Panc1 (cell line): ENCODE measurements at regions not wholly inside any gene's neighbourhood (a gene's known extent, or its start where the extent isn't known, plus 50 kb on each side); places are given as distances from the start of the nearest gene placed in this dataset.

Experiments
- ATAC-seq: fragments of 200-7000 bp; cut with Tn5 transposase; 2 replicates; pipeline ENCODE4 v1.9.1; 2020; ENCODE audit warnings: mild to moderate bottlenecking, moderate library complexity
- BruUV-seq: library from RNA; stranded (reverse); fragments of 400-500 nt; replicated peaks from 2 replicates; lab custom pipeline; 2021; lab: Mats Ljungman, UMichigan
- CTCF ChIA-PET: fragments of 300-600 bp; sonication (Branson Sonifier 250); formaldehyde crosslinking; loops from one replicate; lab custom pipeline; 2022; ENCODE audit warnings: antibody characterized with exemption; lab: Charles Lee
- POLR2A ChIA-PET: fragments of 300-600 bp; sonication (Branson Sonifier 250); formaldehyde crosslinking; loops from one replicate; lab custom pipeline; 2022; ENCODE audit warnings: antibody characterized with exemption; lab: Charles Lee
- DNase-seq: peaks from one replicate; pipeline ENCODE4 v3.0.0-alpha.2; 2010; ENCODE audit warnings: low read depth, low spot score
- H3K27ac ChIP-seq: 2 replicates; pipeline ENCODE4 v1.5.1; 2011; ENCODE audit warnings: mild to moderate bottlenecking, low read length, inconsistent platforms
- H3K27me3 ChIP-seq: fragments of 200-500 bp; sonication (Bioruptor generic); 2 replicates; pipeline ENCODE4 v1.6.0; 2014; ENCODE audit warnings: low read length, inconsistent platforms; ENCODE audit not compliant: control insufficient read depth, insufficient read depth
- H3K36me3 ChIP-seq: fragments of 200-500 bp; sonication (Bioruptor generic); 2 replicates; pipeline ENCODE4 v1.5.1; 2014; ENCODE audit warnings: inconsistent platforms, mild to moderate bottlenecking, low read length, moderate library complexity; ENCODE audit not compliant: control insufficient read depth, insufficient read depth
- H3K4me1 ChIP-seq: 2 replicates; pipeline ENCODE4 v1.5.1; 2011; ENCODE audit warnings: inconsistent platforms, mild to moderate bottlenecking, low read length, moderate library complexity; ENCODE audit not compliant: control insufficient read depth, insufficient read depth
- H3K4me3 ChIP-seq, 2 experiments: 2 replicates each; pipeline ENCODE4 v1.5.1; 2011 to 2012; ENCODE audit warnings: low read depth in 2 of 2, low read length in 2 of 2, mild to moderate bottlenecking in 2 of 2, inconsistent platforms in 1 of 2, moderate library complexity in 1 of 2
- H3K9me3 ChIP-seq: fragments of 200-500 bp; sonication (Bioruptor generic); 2 replicates; pipeline ENCODE4 v1.5.1; 2014; ENCODE audit warnings: low read depth, mild to moderate bottlenecking, inconsistent platforms, low read length, moderate library complexity; ENCODE audit not compliant: control insufficient read depth, insufficient read depth
- CTCF ChIP-seq: fragments of 450-650 bp; IDR thresholded peaks from 2 replicates; pipeline ENCODE4 v1.5.1; 2017; ENCODE audit warnings: mild to moderate bottlenecking
- POLR2AphosphoS5 ChIP-seq: IDR thresholded peaks from 2 replicates; pipeline ENCODE4 v1.6.1; 2012; ENCODE audit warnings: mild to moderate bottlenecking, low read depth, low read length, moderate library complexity
- REST ChIP-seq, 2 experiments: IDR thresholded peaks; 2 replicates each; pipeline ENCODE4 v1.6.1; 2011 to 2012; ENCODE audit warnings: low read depth in 2 of 2, control low read depth in 1 of 2, low read length in 1 of 2, mild to moderate bottlenecking in 1 of 2, moderate library complexity in 1 of 2; ENCODE audit not compliant: insufficient read depth in 1 of 2
- SIN3A ChIP-seq: IDR thresholded peaks from 2 replicates; pipeline ENCODE4 v1.6.1; 2012; ENCODE audit warnings: low read depth, mild to moderate bottlenecking, low read length, moderate library complexity, borderline replicate concordance; ENCODE audit not compliant: insufficient read depth
- TCF7L2 ChIP-seq: IDR thresholded peaks from 2 replicates; pipeline ENCODE4 v1.6.1; 2011; ENCODE audit warnings: mild to moderate bottlenecking, low read depth, low read length, inconsistent platforms
- in situ Hi-C: cut with HindIII; loops from 2 replicates; pipeline ENCODE4 v1.10.0; 2016; ENCODE audit warnings: low sequenced_read_pairs, low pct_unique_long_range_greater_than_20kb
- intact Hi-C: fragments of 100-400 bp; cut with micrococcal nuclease; formaldehyde crosslinking; loops from one replicate; pipeline ENCODE4 v1.10.0; 2022; ENCODE audit not compliant: unreplicated experiment

GRCh38 chr13:62115831-62116230 is 700.2 kb upstream of the PCDH20 start:
- TF ChIP-seq SIN3A (no peak), POLR2AphosphoS5 (no peak), REST (IDR thresholded peaks at IDR 0.05; ENCODE audit: insufficient read depth in 1 of 2, low read depth in 2 of 2, low read length in 1 of 2) (no peak)
- DNase-seq: no peak
- intact Hi-C loops: no loop called here
- CTCF ChIA-PET: no interaction called here
- Histone ChIP-seq H3K27ac (no peak overlapping the region), H3K4me3 (no peak overlapping the region), H3K9me3 (no peaks in the 10 kb centered on the region), H3K36me3 (no peaks in the 10 kb centered on the region), H3K4me1 (no peaks in the 10 kb centered on the region), H3K27me3 (no peaks in the 10 kb centered on the region)
- POLR2A ChIA-PET: no interaction called here
- no TSS peak for BruUV-seq
- no peak for ATAC-seq
- in situ Hi-C loops: no loop called here

GRCh38 chr13:62113179-62113578 is 697.5 kb upstream of the PCDH20 start:
- intact Hi-C loops (no loop called here), in situ Hi-C loops (no loop called here)
- Histone ChIP-seq H3K27me3 (no peaks in the 10 kb centered on the region), H3K27ac (no peak overlapping the region), H3K36me3 (no peaks in the 10 kb centered on the region), H3K4me3 (no peak overlapping the region), H3K4me1 (no peaks in the 10 kb centered on the region), H3K9me3 (no peaks in the 10 kb centered on the region)
- CTCF ChIA-PET: no interaction called here
- no TSS peak for BruUV-seq
- TF ChIP-seq TCF7L2 (no peak), POLR2AphosphoS5 (no peak), CTCF (no peak), REST (IDR thresholded peaks at IDR 0.05; ENCODE audit: insufficient read depth in 1 of 2, low read depth in 2 of 2, low read length in 1 of 2) (no peak), SIN3A (no peak)
- no peak for DNase-seq
- ATAC-seq: no peak
- POLR2A ChIA-PET: no interaction called here
